ENCODE measurements at regions not wholly inside any gene's neighbourhood (a gene's known extent, or its start where the extent isn't known, plus 50 kb on each side); places are given as distances from the start of the nearest gene placed in this dataset.

- TF ChIP-seq CTCF (IDR thresholded peaks at IDR 0.05) (no peak), POLR2A (IDR thresholded peaks at IDR 0.05) (no peak), POLR2AphosphoS5 (IDR thresholded peaks at IDR 0.05) (no peak)
Observed at GRCh38 chrX:150167482-150168324, 195.4 kb upstream of the MAMLD1 start.
